ENCODE measurements at regions not wholly inside any gene's neighbourhood (a gene's known extent, or its start where the extent isn't known, plus 50 kb on each side); places are given as distances from the start of the nearest gene placed in this dataset.
A peak's percentile ranks its signal among the peaks of the same experiment; 100 is the strongest.
"Not testable (repeated sequence)": the region's sequence is repeated elsewhere in the genome, so short reads cannot be mapped to it uniquely, and the experiment has no call there.

- no peak for TF ChIP-seq CTCF (IDR thresholded peaks at IDR 0.05; ENCODE audit: insufficient read depth, low read depth, low read length, missing control alignments)
- no peak overlapping the region for H3K4me3 ChIP-seq (ENCODE audit: low read length)
- DNase-seq (ENCODE audit: low read depth) = no peak
Observed at GRCh38 chr11:90585491-90585890, 362.6 kb upstream of the CHORDC1 start.

GRCh38 chr11:90582999-90583398 lies 360.1 kb upstream of the CHORDC1 start:
- not testable (repeated sequence) for DNase-seq (ENCODE audit: low read depth); H3K4me3 ChIP-seq (ENCODE audit: low read length)

GRCh38 chr11:90564531-90564930 lies 341.7 kb upstream of the CHORDC1 start:
- no peak for DNase-seq (ENCODE audit: low read depth)
- no peak overlapping the region for H3K4me3 ChIP-seq (ENCODE audit: low read length)
- TF ChIP-seq CTCF (IDR thresholded peaks at IDR 0.05; ENCODE audit: insufficient read depth, low read depth, low read length, missing control alignments) = no peak

- H3K4me3 ChIP-seq (ENCODE audit: low read length) = no peak overlapping the region
- no peak for TF ChIP-seq CTCF (IDR thresholded peaks at IDR 0.05; ENCODE audit: insufficient read depth, low read depth, low read length, missing control alignments)
- peak; percentile 4 for DNase-seq (ENCODE audit: low read depth)
Observed at GRCh38 chr11:90558328-90558865, 335.5 kb upstream of the CHORDC1 start.

GRCh38 chr11:90556606-90557005 lies 333.8 kb upstream of the CHORDC1 start:
- DNase-seq (ENCODE audit: low read depth) = peak; percentile 79
- TF ChIP-seq CTCF (IDR thresholded peaks at IDR 0.05; ENCODE audit: insufficient read depth, low read depth, low read length, missing control alignments) = no peak
- no peak overlapping the region for H3K4me3 ChIP-seq (ENCODE audit: low read length)

- DNase-seq (ENCODE audit: low read depth) = no peak
- TF ChIP-seq CTCF (IDR thresholded peaks at IDR 0.05; ENCODE audit: insufficient read depth, low read depth, low read length, missing control alignments) = no peak
- no peak overlapping the region for H3K4me3 ChIP-seq (ENCODE audit: low read length)
Observed at GRCh38 chr11:90556026-90556425, 333.2 kb upstream of the CHORDC1 start.

- no peak overlapping the region for H3K4me3 ChIP-seq (ENCODE audit: low read length)
- no peak for DNase-seq (ENCODE audit: low read depth)
- no peak for TF ChIP-seq CTCF (IDR thresholded peaks at IDR 0.05; ENCODE audit: insufficient read depth, low read depth, low read length, missing control alignments)
Observed at GRCh38 chr11:90555477-90555876, 332.6 kb upstream of the CHORDC1 start.

Data from epithelial cell of esophagus (primary cell).